ENCODE measurements at regions not wholly inside any gene's neighbourhood (a gene's known extent, or its start where the extent isn't known, plus 50 kb on each side); places are given as distances from the start of the nearest gene placed in this dataset.
"Not testable (repeated sequence)": the region's sequence is repeated elsewhere in the genome, so short reads cannot be mapped to it uniquely, and the experiment has no call there.

- not testable (repeated sequence) for TF ChIP-seq CTCF (conservative IDR thresholded peaks at IDR 0.05); ZFX (IDR thresholded peaks at IDR 0.05)
Observed at GRCh38 chr1:148424143-148425003, 58.7 kb downstream of the PPIAL4G start.

All from C4-2B (cell line).